Suprapubic skin (tissue), 4 donors: ENCODE measurements at regions not wholly inside any gene's neighbourhood (a gene's known extent, or its start where the extent isn't known, plus 50 kb on each side); places are given as distances from the start of the nearest gene placed in this dataset.

Source experiments
- POLR2A ChIP-seq, 2 donors: fragments of 450-650 bp; IDR thresholded peaks; one replicate each; pipeline ENCODE4 v1.6.1; 2017; ENCODE audit warnings: antibody characterized with exemption in 2 of 2, mild to moderate bottlenecking in 2 of 2, moderate library complexity in 2 of 2
- POLR2AphosphoS5 ChIP-seq, 3 donors: sonication (generic); formaldehyde crosslinking; IDR thresholded peaks; one replicate each; pipeline ENCODE4 v1.6.1; 2017; ENCODE audit warnings: antibody characterized with exemption in 3 of 3
- TF ChIP-seq, protein P1 (sequence below), 2 donors: fragments of 200-600 bp in 1 of 2; fragments of 450-650 bp in 1 of 2; sonication (generic) in 1 of 2; IDR thresholded peaks; one replicate each; pipeline ENCODE4 v1.5.1; 2016 to 2019; ENCODE audit warnings: antibody characterized with exemption in 2 of 2, mild to moderate bottlenecking in 1 of 2, moderate library complexity in 1 of 2

DNA sequence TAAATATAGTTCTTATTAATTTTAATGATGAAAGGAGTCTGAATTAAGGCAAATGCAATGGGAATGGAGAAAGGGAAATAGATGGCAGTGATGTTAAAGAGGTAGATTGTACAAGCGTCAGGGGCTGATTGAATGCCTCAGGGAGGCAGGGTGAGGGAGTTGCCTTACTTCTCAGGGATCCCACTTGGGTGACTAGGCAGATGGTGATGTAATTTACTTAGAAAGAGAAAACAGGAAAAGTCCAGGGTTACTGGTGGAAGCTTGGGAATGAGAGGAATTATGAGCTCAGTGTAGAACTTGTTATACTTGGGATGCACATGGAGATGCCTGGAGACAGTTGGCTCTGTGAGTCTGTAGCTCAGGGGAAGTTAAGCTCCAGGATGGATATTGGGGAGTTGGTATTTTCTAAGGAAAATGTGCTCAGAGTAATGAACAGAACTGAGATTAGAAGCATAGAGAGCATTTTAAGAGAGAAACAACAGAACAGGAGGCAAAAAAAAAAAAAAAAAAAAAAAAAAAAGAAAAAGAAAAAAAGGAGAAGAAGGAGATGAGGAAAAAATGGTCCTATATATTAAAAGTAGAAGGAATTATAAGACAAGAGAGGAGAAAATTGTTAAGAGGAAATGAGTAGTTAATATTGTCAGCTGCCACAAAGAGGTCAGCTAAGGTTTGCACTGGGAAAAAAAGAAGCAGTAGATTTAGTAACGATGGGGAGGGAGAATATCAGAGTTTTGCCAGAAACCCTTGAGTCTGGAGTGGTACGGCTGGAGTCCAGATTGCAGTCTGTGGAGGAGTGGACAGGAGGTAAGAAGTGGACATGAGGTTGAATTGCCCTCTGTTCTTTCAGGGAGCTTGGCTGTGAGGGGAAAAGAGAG, 88.0 kb upstream of the ELL2 start:
- TF ChIP-seq, protein P1, sequence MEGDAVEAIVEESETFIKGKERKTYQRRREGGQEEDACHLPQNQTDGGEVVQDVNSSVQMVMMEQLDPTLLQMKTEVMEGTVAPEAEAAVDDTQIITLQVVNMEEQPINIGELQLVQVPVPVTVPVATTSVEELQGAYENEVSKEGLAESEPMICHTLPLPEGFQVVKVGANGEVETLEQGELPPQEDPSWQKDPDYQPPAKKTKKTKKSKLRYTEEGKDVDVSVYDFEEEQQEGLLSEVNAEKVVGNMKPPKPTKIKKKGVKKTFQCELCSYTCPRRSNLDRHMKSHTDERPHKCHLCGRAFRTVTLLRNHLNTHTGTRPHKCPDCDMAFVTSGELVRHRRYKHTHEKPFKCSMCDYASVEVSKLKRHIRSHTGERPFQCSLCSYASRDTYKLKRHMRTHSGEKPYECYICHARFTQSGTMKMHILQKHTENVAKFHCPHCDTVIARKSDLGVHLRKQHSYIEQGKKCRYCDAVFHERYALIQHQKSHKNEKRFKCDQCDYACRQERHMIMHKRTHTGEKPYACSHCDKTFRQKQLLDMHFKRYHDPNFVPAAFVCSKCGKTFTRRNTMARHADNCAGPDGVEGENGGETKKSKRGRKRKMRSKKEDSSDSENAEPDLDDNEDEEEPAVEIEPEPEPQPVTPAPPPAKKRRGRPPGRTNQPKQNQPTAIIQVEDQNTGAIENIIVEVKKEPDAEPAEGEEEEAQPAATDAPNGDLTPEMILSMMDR (IDR thresholded peaks at IDR 0.05) = no peak
- TF ChIP-seq POLR2A (IDR thresholded peaks at IDR 0.05) = no peak
- TF ChIP-seq POLR2AphosphoS5 (IDR thresholded peaks at IDR 0.05) = no peak
